Heart left ventricle (tissue), 16 donors: ENCODE measurements at regions not wholly inside any gene's neighbourhood (a gene's known extent, or its start where the extent isn't known, plus 50 kb on each side); places are given as distances from the start of the nearest gene placed in this dataset.

Source experiments
- ATAC-seq, 4 donors: fragments of 200-7000 bp; cut with Tn5 transposase; one replicate each; pipeline ENCODE4 v1.9.1; 2020 to 2022; ENCODE audit warnings: moderate library complexity in 4 of 4, mild to moderate bottlenecking in 3 of 4, moderate number of reproducible peaks in 1 of 4
- DNase-seq, 5 donors: peaks; one replicate each; pipeline ENCODE4 v3.0.0-alpha.2; 2020
- H3K27ac ChIP-seq, 12 donors: fragments of 200-600 bp; sonication (generic) in 4 of 12; one replicate each; pipeline versions ENCODE4 v1.5.0 to v1.8.0; 2016 to 2022; ENCODE audit warnings: mild to moderate bottlenecking in 2 of 12
- H3K27me3 ChIP-seq, 9 donors: fragments of 200-600 bp; sonication (generic) in 2 of 9; one replicate each; pipeline versions ENCODE4 v1.5.1 to v1.8.0; 2016 to 2022; ENCODE audit warnings: mild to moderate bottlenecking in 3 of 9
- H3K36me3 ChIP-seq, 9 donors: fragments of 200-600 bp; sonication (generic) in 2 of 9; one replicate each; pipeline versions ENCODE4 v1.5.0 to v1.8.0; 2018 to 2022; ENCODE audit warnings: mild to moderate bottlenecking in 2 of 9
- H3K4me1 ChIP-seq, 12 donors: fragments of 200-600 bp; sonication (generic) in 4 of 12; one replicate each; pipeline versions ENCODE4 v1.5.0 to v1.8.0; 2016 to 2022; ENCODE audit warnings: mild to moderate bottlenecking in 3 of 12
- H3K4me3 ChIP-seq, 12 donors: fragments of 200-600 bp; sonication (generic) in 4 of 12; one replicate each; pipeline versions ENCODE4 v1.5.0 to v1.8.0; 2017 to 2022; ENCODE audit warnings: mild to moderate bottlenecking in 9 of 12, moderate library complexity in 4 of 12
- H3K9me3 ChIP-seq, 12 donors: fragments of 200-600 bp; sonication (generic) in 4 of 12; one replicate each; pipeline versions ENCODE4 v1.5.0 to v1.8.0; 2016 to 2022; ENCODE audit warnings: mild to moderate bottlenecking in 1 of 12
- POLR2A ChIP-seq, 2 donors: fragments of 450-650 bp; IDR thresholded peaks; one replicate each; pipeline ENCODE4 v1.6.1; 2017; ENCODE audit warnings: antibody characterized with exemption in 2 of 2, mild to moderate bottlenecking in 2 of 2, moderate library complexity in 2 of 2
- WGBS, 4 donors: extraction: QIAGEN DNeasy Blood & Tissue Kit in 2 of 4; methylation state at CpG; one replicate each; pipeline versions ENCODE4 v1.1.5 to v1.1.7; 2013 to 2018; 5-methylcytosine and 5-hydroxymethylcytosine counted together
- intact Hi-C, 10 donors: fragments of 100-400 bp; cut with DNase I; formaldehyde crosslinking; loops; one replicate each; pipeline versions ENCODE4 v1.11.1 to v1.14.2; 2022
- TF ChIP-seq, protein P1 (sequence below), 12 donors: fragments of 200-600 bp; sonication (generic) in 4 of 12; IDR thresholded peaks; one replicate each; pipeline versions ENCODE4 v1.5.0 to v1.8.0; 2018 to 2022; ENCODE audit warnings: antibody characterized with exemption in 12 of 12, mild to moderate bottlenecking in 5 of 12
- donor health status: ischemic (EF 13 %, LVEDD 7.1; RV severe dilation, severe dysfunction).
- donor health status: healthy with polysubstance abuse.
- donor health status: DM: no; HTN: yes; CAD: no.
- donor health status: DM: no; HTN: no; CAD: no.
- donor health status: ischemic (EF 25% LVEDD 6.9; RV normal size, moderate dysfunction).
- donor health status: ischemic (EF 25% LVEDD 5.7; RV mildly dilated, moderate dysfunction).
- donor health status: healthy.
- donor health status: DM: yes; HTN: yes; CAD: no.
- donor health status: ischemic (EF 35%, LVEDD 5.7; RV mildly dilated, moderate dysfunction).
- donor health status: nonischemic (EF 11% LVEDD 7.7; RV severe dilation, severe dysfunction).
- donor health status: DM: yes; HTN: yes; CAD: no.
- donor health status: PGD.
- donor health status: ischemic (EF 29% LVEDD 5.4; RV normal size, mild dysfunction).
- donor health status: nonischemic (EF 23%, LVEDD 6.1; RV moderate dilation, normal function).

DNA sequence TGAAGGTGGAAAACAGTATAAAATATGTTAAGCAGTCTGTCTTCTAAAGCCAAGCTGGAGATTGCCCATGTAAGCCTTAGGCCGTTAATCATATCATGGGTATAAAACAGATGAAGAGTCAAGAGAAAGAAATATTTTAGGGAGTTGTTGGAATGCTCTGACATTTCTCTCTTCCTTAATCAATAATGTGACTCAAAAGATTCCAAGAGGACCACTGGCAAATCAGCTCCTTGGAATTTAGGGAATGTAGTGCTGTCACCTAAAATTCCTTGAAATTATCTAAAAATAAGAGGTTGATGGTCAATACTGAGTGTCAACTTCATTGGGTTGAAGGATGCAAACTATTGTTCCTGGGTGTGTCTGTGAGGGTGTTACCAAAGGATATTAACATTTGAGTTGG lies 525.9 kb downstream of the KCNA4 start:
- intact Hi-C loops, result no loop called here
- Histone ChIP-seq H3K27ac (no peak overlapping the region), H3K27me3 (no peaks in the 10 kb centered on the region), H3K9me3 (no peaks in the 10 kb centered on the region), H3K4me3 (no peak overlapping the region), H3K4me1 (no peaks in the 10 kb centered on the region), H3K36me3 (no peaks in the 10 kb centered on the region)
- no peak for TF ChIP-seq POLR2A (IDR thresholded peaks at IDR 0.05)
- TF ChIP-seq, protein P1, sequence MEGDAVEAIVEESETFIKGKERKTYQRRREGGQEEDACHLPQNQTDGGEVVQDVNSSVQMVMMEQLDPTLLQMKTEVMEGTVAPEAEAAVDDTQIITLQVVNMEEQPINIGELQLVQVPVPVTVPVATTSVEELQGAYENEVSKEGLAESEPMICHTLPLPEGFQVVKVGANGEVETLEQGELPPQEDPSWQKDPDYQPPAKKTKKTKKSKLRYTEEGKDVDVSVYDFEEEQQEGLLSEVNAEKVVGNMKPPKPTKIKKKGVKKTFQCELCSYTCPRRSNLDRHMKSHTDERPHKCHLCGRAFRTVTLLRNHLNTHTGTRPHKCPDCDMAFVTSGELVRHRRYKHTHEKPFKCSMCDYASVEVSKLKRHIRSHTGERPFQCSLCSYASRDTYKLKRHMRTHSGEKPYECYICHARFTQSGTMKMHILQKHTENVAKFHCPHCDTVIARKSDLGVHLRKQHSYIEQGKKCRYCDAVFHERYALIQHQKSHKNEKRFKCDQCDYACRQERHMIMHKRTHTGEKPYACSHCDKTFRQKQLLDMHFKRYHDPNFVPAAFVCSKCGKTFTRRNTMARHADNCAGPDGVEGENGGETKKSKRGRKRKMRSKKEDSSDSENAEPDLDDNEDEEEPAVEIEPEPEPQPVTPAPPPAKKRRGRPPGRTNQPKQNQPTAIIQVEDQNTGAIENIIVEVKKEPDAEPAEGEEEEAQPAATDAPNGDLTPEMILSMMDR (IDR thresholded peaks at IDR 0.05), result no peak
- WGBS, 4 donors, result 83 to 97% (median 88%) methylated on average over 1 of the region's 1 CpG
- ATAC-seq, result no peak
- DNase-seq, result no peak

DNA sequence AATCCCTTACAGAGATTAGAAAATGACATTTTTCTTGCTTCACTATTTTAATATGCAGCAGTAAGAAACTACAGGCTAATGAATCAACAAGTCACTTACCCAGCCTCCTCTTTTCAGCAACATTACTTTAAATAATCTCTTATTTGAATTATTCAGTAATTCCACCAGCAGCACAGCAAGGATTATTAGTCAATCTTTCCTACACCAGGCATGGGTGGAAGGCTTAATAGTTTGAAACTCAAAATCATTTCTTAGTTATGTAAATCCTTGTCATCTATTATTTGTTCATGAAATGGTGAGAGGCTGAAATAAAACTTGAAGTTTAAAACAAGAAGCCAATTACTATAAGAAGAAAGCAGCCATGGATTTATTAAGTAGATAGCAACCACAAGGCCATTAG lies 530.5 kb downstream of the KCNA4 start:
- TF ChIP-seq, protein P1 (IDR thresholded peaks at IDR 0.05), result no peak
- TF ChIP-seq POLR2A (IDR thresholded peaks at IDR 0.05), result no peak
- no peaks in the 10 kb centered on the region for H3K27me3 ChIP-seq
- DNase-seq (no peak), ATAC-seq (no peak)
- H3K27ac ChIP-seq, result no peak overlapping the region
- no peak overlapping the region for H3K4me3 ChIP-seq
- no peaks in the 10 kb centered on the region for H3K9me3 ChIP-seq
- H3K36me3 ChIP-seq, result no peaks in the 10 kb centered on the region
- H3K4me1 ChIP-seq, result no peaks in the 10 kb centered on the region
- intact Hi-C loops, result no loop called here

DNA sequence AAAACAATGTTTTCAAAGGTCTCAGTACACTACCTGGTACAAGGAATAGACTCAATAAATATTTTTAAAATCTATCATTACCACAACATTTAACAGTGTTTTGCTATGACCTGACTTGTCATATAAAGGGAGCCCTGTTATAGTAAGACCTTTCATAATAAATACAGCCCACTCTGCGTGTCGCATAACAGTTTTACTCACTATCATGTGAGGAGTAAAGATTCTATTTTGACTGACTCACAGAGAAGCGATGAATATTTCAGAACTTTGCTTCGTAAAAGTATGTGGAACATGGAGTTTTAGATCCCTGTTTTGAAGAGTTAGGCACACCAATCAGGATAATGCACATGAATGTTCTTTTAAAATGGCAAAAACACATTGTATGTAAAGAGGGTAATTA lies 531.2 kb downstream of the KCNA4 start:
- Histone ChIP-seq H3K9me3 (no peaks in the 10 kb centered on the region), H3K27ac (no peak overlapping the region), H3K27me3 (no peaks in the 10 kb centered on the region), H3K36me3 (no peaks in the 10 kb centered on the region), H3K4me3 (no peak overlapping the region), H3K4me1 (no peaks in the 10 kb centered on the region)
- intact Hi-C loops, result no loop called here
- no peak for DNase-seq
- no peak for TF ChIP-seq POLR2A (IDR thresholded peaks at IDR 0.05)
- TF ChIP-seq, protein P1 (IDR thresholded peaks at IDR 0.05), result no peak
- ATAC-seq, result no peak
- WGBS, 4 donors, result 86 to 91% (median 90%) methylated on average over 4 of the region's 4 CpGs

DNA sequence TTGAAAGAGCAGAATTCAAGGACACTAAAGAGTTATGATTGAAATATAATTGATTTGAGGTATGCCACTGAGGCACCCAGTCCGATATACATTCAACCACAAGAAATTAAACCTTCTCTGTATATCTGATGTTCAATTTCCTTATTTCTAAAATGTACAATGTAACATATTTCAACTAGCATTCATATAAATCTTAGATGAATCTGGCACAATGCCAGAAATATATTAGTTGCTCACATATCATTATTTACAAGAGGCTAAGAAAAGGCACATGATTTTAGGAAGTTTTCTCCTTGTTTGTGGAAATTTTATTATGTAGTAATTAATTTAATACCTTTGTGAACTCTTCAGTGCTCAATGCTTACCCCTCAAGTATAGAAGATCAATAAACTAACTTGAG lies 532.3 kb downstream of the KCNA4 start:
- no peak for ATAC-seq
- Histone ChIP-seq H3K9me3 (no peaks in the 10 kb centered on the region), H3K27me3 (no peaks in the 10 kb centered on the region), H3K36me3 (no peaks in the 10 kb centered on the region), H3K27ac (no peak overlapping the region), H3K4me1 (no peaks in the 10 kb centered on the region), H3K4me3 (no peak overlapping the region)
- no peak for DNase-seq
- intact Hi-C loops, result no loop called here
- 85 to 90% (median 88%) methylated on average over 1 of the region's 1 CpG for WGBS, 4 donors
- TF ChIP-seq, protein P1 (IDR thresholded peaks at IDR 0.05), result no peak
- TF ChIP-seq POLR2A (IDR thresholded peaks at IDR 0.05), result no peak
